IPS DF 4.7 (cell line): ENCODE measurements at regions not wholly inside any gene's neighbourhood (a gene's known extent, or its start where the extent isn't known, plus 50 kb on each side); places are given as distances from the start of the nearest gene placed in this dataset.

Experiments used
- DNase-seq: peaks from one replicate; pipeline ENCODE4 v3.0.0-alpha.2; 2013; ENCODE audit warnings: low spot score; ENCODE audit errors: extremely low read depth

DNA sequence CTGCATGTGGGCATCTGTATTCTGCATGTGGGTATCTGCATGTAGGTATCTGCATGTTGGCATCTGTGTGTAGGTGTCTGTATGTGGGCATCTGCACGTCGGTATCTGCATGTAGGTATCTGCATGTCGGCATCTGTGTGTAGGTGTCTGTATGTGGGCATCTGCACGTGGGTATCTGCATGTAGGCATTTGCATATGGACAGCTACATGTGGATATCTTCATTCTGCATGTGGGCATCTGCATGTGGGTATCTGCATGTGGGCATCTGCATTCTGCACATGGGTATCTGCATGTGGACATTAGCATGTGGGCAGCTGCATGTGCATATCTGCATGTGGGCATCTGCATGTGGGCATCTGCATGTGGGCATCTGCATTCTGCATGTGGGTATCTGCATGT lies 537.4 kb downstream of the RNF144A start:
- DNase-seq = no peak

DNA sequence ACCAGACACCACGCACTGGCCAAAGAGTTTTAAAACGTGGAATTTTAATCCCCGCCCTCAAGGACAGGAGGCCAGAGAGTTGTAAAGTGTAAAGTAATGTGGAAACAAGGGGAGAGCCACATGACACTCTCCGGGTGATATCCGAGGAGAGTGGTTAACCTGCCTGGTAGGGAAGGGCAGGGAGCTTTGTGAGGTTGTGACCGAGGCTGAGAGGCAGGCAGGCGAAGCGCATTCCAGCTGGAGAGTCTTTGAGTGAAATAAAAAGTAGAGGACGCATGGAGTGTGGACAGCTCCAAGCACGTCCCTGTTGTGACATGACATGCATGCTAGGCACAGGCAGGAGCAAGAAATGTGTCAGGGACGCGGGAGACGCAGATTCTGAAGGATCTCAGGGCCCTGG lies 539.5 kb downstream of the RNF144A start:
- DNase-seq = no peak

DNA sequence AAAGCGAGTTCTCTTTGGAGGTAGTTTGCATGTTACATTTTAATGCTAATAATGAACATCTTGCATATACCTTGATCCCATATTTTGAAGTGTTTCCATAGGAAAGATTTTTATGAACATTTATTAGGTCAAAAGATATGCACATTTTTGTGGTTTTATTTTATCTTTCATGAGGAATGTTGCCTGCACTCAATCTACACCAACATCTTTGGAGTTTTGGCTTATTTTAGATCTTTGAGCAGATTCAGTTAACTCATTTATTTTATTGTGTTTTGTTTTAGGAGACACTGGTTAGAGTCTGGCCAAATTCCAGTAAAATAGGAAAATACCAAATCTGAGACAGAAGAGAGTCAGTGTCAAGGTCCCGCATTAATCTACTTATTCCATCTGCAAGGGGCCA lies 540.9 kb downstream of the RNF144A start:
- DNase-seq = no peak

GRCh38 chr2:7467782-7468447 lies 550.7 kb downstream of the RNF144A start:
- DNase-seq = no peak

- no peak for DNase-seq
Measured at GRCh38 chr2:7468448-7468828, 551.2 kb downstream of the RNF144A start.

DNA sequence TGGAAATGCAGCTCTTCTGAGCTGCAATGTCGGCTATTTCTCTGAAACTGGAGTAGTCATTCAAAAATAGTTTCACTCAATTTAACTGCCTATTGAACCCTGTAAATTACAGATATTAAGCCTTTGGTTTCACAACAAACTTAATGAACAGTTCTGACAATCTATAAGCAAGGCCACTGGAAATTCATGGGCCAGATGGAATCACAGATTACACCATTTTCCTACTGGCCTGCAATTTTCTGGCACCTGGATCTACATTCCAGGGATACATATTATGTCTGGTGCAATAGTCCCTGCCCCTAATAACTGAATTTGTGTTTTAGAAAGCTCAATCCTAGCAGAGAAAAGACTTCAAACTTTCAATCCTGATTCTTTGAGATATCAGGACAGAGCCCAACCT lies 551.7 kb downstream of the RNF144A start:
- no peak for DNase-seq

- DNase-seq = no peak
Measured at GRCh38 chr2:7471185-7471584, 554.0 kb downstream of the RNF144A start.

DNA sequence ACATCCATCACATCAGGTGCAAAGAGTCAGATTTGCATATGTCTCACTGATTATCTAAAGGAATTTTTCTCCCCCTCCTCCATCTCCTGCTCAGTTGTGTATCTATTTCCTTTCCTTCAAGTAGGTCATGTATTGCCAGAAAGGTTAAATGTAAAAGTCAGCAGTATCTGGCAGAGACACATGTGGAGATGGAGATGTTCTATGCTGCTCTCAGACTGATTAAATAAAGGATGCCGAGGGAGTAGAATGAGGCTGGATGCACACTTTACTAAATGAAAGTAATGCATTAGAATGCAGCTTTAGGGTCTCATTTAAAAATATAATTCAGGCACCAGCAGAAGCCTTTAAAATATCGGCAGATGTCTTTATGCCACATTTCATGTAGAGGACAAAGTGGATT lies 555.3 kb downstream of the RNF144A start:
- no peak for DNase-seq

DNA sequence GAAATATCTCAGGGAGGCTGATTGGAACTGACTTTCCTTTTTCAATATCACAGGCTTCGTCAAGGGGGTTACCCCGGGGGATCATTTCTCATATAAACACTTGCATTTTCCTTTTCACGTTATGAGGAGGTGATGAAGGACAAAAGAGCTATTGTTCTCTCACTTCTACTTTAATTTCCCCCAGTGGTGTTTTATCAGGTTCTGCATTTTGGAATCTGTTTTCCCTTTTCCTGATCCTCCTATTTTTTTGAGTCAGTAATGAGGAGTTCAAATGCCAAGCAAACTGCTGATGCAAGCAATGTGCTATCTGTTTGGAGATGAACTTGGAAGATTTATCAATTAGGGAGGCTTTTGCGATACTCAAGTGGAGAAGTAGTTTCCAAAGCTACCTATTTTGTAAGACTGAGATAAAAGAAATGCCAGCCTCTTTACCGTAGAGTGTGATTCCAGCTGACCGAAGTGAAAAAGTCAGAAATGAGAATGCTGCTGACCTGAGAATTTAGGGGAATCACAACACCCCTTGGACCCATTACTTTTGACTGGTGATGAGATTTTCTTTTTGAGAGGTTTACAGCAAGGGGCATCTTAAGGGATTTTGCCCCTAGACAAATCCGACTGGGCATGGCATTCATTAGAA lies 556.0 kb downstream of the RNF144A start:
- no peak for DNase-seq

DNA sequence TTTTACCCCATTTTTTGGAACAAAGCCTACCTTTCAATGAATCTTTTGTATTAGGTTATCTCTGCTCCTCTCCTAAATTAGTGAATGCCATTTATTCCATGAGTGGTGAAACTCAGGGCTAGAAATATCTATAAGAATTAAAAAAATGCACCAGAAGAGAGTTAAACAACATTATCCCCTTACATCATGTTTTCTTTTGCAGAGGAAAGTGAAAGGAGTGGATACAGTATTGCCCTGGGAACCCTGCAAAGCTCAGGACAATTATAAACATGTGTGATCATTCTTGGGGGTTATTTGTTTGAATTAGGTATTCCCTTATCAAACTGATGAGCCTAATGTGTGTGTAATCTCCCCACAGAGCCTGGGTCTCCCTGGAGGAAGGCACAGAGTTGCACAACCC lies 559.2 kb downstream of the RNF144A start:
- DNase-seq = no peak

GRCh38 chr2:7479603-7480002 lies 562.4 kb downstream of the RNF144A start:
- DNase-seq = no peak

DNA sequence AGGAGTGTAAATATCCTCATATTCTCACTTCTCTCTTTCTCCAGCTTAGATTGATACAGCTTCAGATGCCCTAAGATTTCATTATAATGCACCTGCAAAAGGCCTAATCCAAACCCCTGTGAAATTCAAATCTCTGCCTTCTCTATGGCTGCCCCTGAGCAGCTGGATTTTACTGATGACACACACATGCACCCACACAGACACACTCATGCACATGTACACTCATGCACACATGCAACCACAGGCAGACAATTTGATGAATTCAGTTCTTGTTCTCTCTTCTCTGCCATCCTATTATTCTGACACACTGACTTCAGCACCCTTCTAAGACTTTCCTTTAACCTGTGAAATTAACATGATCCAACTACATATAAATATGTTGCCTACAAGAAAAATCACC lies 563.2 kb downstream of the RNF144A start:
- no peak for DNase-seq

DNA sequence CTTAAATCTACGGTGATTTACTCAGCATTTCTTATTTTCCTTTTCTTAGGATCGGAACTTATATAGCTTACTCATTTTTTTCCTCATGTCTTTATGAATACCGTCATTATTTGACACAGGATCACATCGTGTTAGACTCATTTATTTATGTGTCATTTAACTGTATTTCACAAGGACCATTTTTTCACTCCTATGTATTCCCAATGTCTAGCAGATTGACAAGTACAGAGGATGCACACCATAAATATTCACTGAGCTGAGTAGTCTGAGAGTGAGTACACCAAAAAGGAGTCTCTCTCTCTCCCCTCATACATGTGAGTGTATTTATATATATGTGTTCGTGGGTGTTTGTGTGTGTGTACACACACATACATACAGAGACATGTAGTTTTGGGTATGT lies 573.5 kb downstream of the RNF144A start:
- DNase-seq = no peak

DNA sequence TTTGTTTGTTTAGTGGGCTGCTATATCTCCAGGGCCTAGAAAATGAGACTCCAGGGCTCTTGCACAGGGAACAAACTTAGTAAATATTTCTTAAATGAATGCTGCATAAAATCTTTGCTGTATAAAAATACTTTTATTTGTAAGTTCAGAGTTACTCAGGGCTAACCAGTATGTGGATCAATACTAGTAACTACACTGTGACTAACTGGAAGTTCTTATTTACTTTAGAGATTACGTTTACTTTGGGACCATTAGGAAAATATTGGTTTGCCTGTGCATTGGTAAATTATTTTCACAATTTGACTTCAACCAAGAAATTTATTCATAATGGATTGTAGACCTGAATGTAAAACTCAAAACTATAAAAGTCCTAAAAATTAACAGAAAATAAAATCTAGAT lies 575.5 kb downstream of the RNF144A start:
- no peak for DNase-seq

- no peak for DNase-seq
Measured at GRCh38 chr2:7497178-7497577, 580.0 kb downstream of the RNF144A start.

GRCh38 chr2:7499018-7499417 lies 581.8 kb downstream of the RNF144A start:
- no peak for DNase-seq

DNA sequence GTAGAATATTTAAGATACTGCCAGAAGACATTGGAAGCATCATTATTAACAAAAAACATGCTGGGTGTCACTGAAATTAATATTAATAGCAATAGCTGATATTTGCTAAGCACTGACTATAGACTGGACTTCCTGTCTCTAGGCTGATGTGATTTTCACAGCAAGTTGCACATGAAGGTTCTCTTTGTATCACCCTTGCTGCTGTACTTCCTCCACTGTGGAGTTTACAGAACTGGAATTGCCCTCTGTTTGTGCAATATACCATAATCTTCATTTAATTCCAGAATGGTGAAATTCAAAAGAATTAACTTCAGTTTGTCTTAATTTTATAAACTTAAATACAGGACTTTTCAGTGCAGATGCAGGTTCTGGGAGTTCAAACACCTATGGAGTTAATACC lies 585.1 kb downstream of the RNF144A start:
- DNase-seq = no peak

- no peak for DNase-seq
Measured at GRCh38 chr2:7508296-7508943, 591.2 kb downstream of the RNF144A start.

- no peak for DNase-seq
Measured at GRCh38 chr2:7510353-7510752, 593.1 kb downstream of the RNF144A start.

DNA sequence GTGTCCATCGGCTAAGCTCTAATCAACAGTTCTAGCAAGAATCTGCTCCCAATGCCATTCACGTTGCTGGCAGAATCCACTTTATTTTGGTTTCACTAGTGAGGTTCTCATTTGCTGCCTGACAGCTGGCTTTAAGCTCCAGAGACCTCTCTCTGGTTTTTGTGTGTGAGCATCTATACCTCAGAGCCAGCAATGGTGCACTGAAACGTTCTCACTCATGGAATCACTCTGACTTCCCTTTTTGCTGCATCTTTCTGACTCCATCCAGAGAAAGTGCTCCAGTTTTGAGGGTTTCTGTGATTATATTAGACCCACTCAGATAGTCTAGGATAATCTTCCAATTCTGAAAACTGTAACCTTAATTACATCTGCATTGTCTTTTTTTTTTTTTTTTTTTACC lies 596.6 kb downstream of the RNF144A start:
- DNase-seq = no peak

- DNase-seq = no peak
Measured at GRCh38 chr2:7515327-7515726, 598.1 kb downstream of the RNF144A start.

DNA sequence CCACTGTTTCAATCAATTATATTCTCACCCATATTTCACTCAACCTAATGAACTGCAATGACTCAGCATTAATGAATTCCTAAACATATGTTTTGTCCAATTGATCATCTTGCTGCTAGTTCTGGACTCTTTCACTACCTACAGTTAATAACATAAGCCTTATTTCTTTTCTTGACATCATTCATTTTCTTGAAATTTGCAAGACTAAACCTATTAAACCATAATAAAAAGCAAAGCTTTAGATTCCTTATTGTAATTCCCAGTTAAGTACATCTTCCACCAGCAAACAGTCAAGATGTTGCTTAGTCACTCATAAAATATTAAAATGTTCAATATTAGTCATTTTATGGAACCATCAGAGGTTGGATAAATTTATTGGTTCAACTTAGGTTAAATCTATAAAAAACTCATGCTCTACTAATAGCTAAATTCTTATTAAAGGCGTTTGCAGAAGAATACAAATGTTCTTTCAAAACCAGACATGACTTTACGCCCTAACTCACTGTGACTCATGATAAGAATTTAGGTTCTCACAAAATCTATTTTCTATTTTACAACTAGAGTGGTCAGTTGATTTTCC lies 599.4 kb downstream of the RNF144A start:
- DNase-seq = no peak

DNA sequence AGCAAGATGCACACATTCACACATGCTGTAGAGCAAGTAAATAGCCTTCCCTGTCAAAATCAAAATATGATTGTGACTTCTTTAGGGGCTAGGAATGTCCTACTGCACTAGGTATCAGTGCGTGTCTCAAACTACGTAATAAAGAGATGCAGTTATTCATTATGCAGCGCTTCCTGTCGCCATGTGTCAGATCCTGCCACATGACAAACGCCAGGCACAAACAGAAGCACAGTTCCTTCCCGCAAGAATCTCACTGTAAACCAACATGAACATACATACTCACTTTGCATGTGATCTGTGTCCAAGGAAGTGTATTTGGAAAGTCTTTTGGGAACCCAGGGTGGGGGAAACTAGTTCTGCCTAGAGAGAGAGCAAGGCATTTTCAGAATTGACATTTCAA lies 599.9 kb downstream of the RNF144A start:
- no peak for DNase-seq
